GM23248 (cell line): ENCODE measurements at regions not wholly inside any gene's neighbourhood (a gene's known extent, or its start where the extent isn't known, plus 50 kb on each side); places are given as distances from the start of the nearest gene placed in this dataset.

Experiments
- DNase-seq: peaks from one replicate; pipeline ENCODE4 v3.0.0-alpha.2; 2015
- H2AFZ ChIP-seq: fragments of 200-600 bp; sonication (generic); 2 replicates; pipeline ENCODE4 v1.6.1; 2016; ENCODE audit warnings: antibody characterized with exemption
- H3F3A ChIP-seq: fragments of 200-600 bp; sonication (generic); 2 replicates; pipeline ENCODE4 v1.6.1; 2016; ENCODE audit warnings: mild to moderate bottlenecking, antibody characterized with exemption, mixed run types; ENCODE audit not compliant: insufficient read depth
- H3K27ac ChIP-seq: fragments of 200-600 bp; sonication (generic); 2 replicates; pipeline ENCODE4 v1.5.1; 2016; ENCODE audit warnings: mild to moderate bottlenecking
- H3K27me3 ChIP-seq: fragments of 200-600 bp; sonication (generic); replicated peaks from 2 replicates; pipeline ENCODE4 v1.6.1; 2016; ENCODE audit warnings: mild to moderate bottlenecking; ENCODE audit not compliant: insufficient read depth
- H3K36me3 ChIP-seq: fragments of 200-600 bp; sonication (generic); 2 replicates; pipeline ENCODE4 v1.6.1; 2016; ENCODE audit warnings: low read depth, mild to moderate bottlenecking
- H3K4me1 ChIP-seq: fragments of 200-600 bp; sonication (generic); 2 replicates; pipeline ENCODE4 v1.6.1; 2016; ENCODE audit warnings: mild to moderate bottlenecking; ENCODE audit not compliant: insufficient read depth
- H3K4me2 ChIP-seq: fragments of 200-600 bp; sonication (generic); one replicate; pipeline ENCODE4 v1.6.1; 2016; ENCODE audit warnings: mild to moderate bottlenecking; ENCODE audit not compliant: unreplicated experiment
- H3K4me3 ChIP-seq: fragments of 200-600 bp; sonication (generic); 2 replicates; pipeline ENCODE4 v1.5.1; 2016; ENCODE audit warnings: mild to moderate bottlenecking
- H3K79me2 ChIP-seq: fragments of 200-600 bp; sonication (generic); 2 replicates; pipeline ENCODE4 v1.6.1; 2016; ENCODE audit warnings: mild to moderate bottlenecking; ENCODE audit not compliant: insufficient read depth
- H3K9ac ChIP-seq: fragments of 200-600 bp; sonication (generic); 2 replicates; pipeline ENCODE4 v1.6.1; 2016; ENCODE audit warnings: mild to moderate bottlenecking
- H3K9me2 ChIP-seq: fragments of 200-600 bp; sonication (generic); 2 replicates; pipeline ENCODE4 v1.6.1; 2016; ENCODE audit warnings: mixed run types, mild to moderate bottlenecking, moderate library complexity; ENCODE audit not compliant: insufficient read depth
- H3K9me3 ChIP-seq: fragments of 200-600 bp; sonication (generic); one replicate; pipeline ENCODE4 v1.6.1; 2017; ENCODE audit warnings: low read depth
- H4K20me1 ChIP-seq: fragments of 200-600 bp; sonication (generic); 2 replicates; pipeline ENCODE4 v1.6.0; 2016; ENCODE audit not compliant: insufficient read depth
- EZH2 ChIP-seq: fragments of 200-600 bp; sonication (generic); IDR thresholded peaks from 2 replicates; pipeline ENCODE4 v1.6.1; 2018; ENCODE audit warnings: antibody characterized with exemption, mild to moderate bottlenecking; ENCODE audit not compliant: insufficient read depth, poor library complexity, severe bottlenecking
- EZH2phosphoT487 ChIP-seq: fragments of 200-600 bp; sonication (generic); IDR thresholded peaks from 2 replicates; pipeline ENCODE4 v1.6.1; 2018; ENCODE audit warnings: antibody characterized with exemption, moderate library complexity, mild to moderate bottlenecking, low read depth; ENCODE audit not compliant: insufficient read depth
- WGBS, 2 experiments: methylation state at CpG; one replicate each; pipeline ENCODE4 v1.1.6; 2015 to 2017; ENCODE audit warnings: low lambda C conversion rate in 2 of 2, low coverage in 1 of 2; ENCODE audit errors: missing lambda C conversion rate in 2 of 2; 5-methylcytosine and 5-hydroxymethylcytosine counted together
- in situ Hi-C: fragments of 300-500 bp; cut with MboI; formaldehyde crosslinking; loops from 2 replicates; pipeline ENCODE4 v1.15.0; 2020

GRCh38 chrX:106300239-106300638 is 132.1 kb downstream of the PWWP3B start:
- H3K9me2 ChIP-seq = no peaks in the 10 kb centered on the region
- no peak for DNase-seq
- no peaks in the 10 kb centered on the region for H3K36me3 ChIP-seq
- H3K4me1 ChIP-seq = no peaks in the 10 kb centered on the region
- no peak overlapping the region for H3K4me2 ChIP-seq
- in situ Hi-C loops = no loop called here
- no peaks in the 10 kb centered on the region for H3F3A ChIP-seq
- H3K79me2 ChIP-seq = no peaks in the 10 kb centered on the region
- no peak overlapping the region for H2AFZ ChIP-seq
- no peak overlapping the region for H3K9ac ChIP-seq
- H3K27me3 ChIP-seq = no peaks in the 10 kb centered on the region
- no peaks in the 10 kb centered on the region for H3K9me3 ChIP-seq
- H4K20me1 ChIP-seq = no peaks in the 10 kb centered on the region
- TF ChIP-seq EZH2 = no peak
- TF ChIP-seq EZH2phosphoT487 = no peak
- no peak overlapping the region for H3K4me3 ChIP-seq
- H3K27ac ChIP-seq = no peak overlapping the region
- 0% methylated on average over 2 of the region's 2 CpGs for WGBS, 2 experiments

DNA sequence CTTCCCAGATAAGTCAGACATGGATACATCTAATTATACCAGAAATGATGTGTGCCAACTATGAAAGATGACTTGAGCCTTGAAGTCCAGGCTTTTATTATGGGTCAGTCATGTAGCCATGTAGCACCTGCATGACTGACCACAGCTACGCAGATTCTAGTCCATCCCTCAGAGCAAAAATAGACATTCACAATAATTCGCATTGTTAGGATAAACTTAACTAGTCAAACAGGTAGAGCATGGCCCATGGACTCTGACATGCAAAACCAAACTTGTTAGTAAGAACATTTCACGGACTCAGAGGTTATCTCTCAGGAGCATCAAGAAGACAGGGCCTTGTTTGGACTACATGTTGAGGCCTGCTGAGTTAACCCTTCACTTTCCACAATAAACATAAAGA is 132.6 kb downstream of the PWWP3B start:
- TF ChIP-seq EZH2 (no peak), EZH2phosphoT487 (no peak)
- no peak overlapping the region for H3K4me3 ChIP-seq
- no peak overlapping the region for H3K9ac ChIP-seq
- no peaks in the 10 kb centered on the region for H3K9me3 ChIP-seq
- no peaks in the 10 kb centered on the region for H3K79me2 ChIP-seq
- no peak overlapping the region for H3K4me2 ChIP-seq
- no peaks in the 10 kb centered on the region for H3K4me1 ChIP-seq
- H3K36me3 ChIP-seq = no peaks in the 10 kb centered on the region
- 29 to 46% methylated on average over 3 of the region's 3 CpGs for WGBS, 2 experiments
- no peaks in the 10 kb centered on the region for H3K9me2 ChIP-seq
- H3K27me3 ChIP-seq = no peaks in the 10 kb centered on the region
- H3K27ac ChIP-seq = no peak overlapping the region
- no peak for DNase-seq
- H2AFZ ChIP-seq = no peak overlapping the region
- H4K20me1 ChIP-seq = no peaks in the 10 kb centered on the region
- no peaks in the 10 kb centered on the region for H3F3A ChIP-seq
- in situ Hi-C loops = no loop called here

DNA sequence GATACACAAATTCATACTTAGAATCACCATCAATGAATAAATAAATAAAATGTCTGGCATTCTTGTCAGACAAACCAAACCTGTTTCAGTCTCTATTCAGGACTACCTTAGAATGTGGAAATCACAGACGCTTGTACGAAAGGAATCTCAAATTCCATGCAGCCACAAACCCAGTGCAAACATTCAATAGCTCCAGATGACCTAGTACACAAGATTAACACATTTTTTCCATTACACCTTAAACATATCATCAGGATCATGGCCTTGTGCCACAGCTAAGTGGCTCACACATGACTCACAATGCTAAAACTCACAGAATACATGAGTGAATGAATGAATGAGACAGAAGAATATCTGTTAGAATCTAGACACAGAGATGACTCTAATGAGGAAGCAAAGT is 134.2 kb downstream of the PWWP3B start:
- DNase-seq = no peak
- WGBS, 2 experiments = 29 to 46% methylated on average over 2 of the region's 2 CpGs

GRCh38 chrX:106306391-106306947 is 138.4 kb downstream of the PWWP3B start:
- Histone ChIP-seq H3K4me3 (no peak overlapping the region), H3K4me2 (no peak overlapping the region), H3K9me3 (no peaks in the 10 kb centered on the region), H3F3A (no peaks in the 10 kb centered on the region), H3K36me3 (no peaks in the 10 kb centered on the region), H3K79me2 (no peaks in the 10 kb centered on the region), H3K27ac (no peak overlapping the region), H2AFZ (no peak overlapping the region), H3K4me1 (no peaks in the 10 kb centered on the region), H3K9me2 (no peaks in the 10 kb centered on the region), H3K9ac (no peak overlapping the region), H4K20me1 (no peaks in the 10 kb centered on the region), H3K27me3 (no peaks in the 10 kb centered on the region)
- WGBS, 2 experiments = 50 to 68% methylated on average over 7 of the region's 7 CpGs
- in situ Hi-C loops = no loop called here
- no peak for DNase-seq
- TF ChIP-seq EZH2 (no peak), EZH2phosphoT487 (no peak)

More for the DNA sequence above, 134.2 kb downstream of the PWWP3B start:
- Histone ChIP-seq H3K9me3 (no peaks in the 10 kb centered on the region), H3K27ac (no peak overlapping the region), H4K20me1 (no peaks in the 10 kb centered on the region), H3K9ac (no peak overlapping the region), H3K36me3 (no peaks in the 10 kb centered on the region), H3K27me3 (no peaks in the 10 kb centered on the region), H2AFZ (no peak overlapping the region), H3K79me2 (no peaks in the 10 kb centered on the region), H3F3A (no peaks in the 10 kb centered on the region), H3K4me3 (no peak overlapping the region), H3K4me2 (no peak overlapping the region), H3K9me2 (no peaks in the 10 kb centered on the region), H3K4me1 (no peaks in the 10 kb centered on the region)
- no peak for TF ChIP-seq EZH2
- no peak for TF ChIP-seq EZH2phosphoT487
- in situ Hi-C loops = no loop called here

GRCh38 chrX:106323357-106323756 is 155.3 kb downstream of the PWWP3B start:
- in situ Hi-C loops = no loop called here
- H3K27me3 ChIP-seq = no peaks in the 10 kb centered on the region
- no peaks in the 10 kb centered on the region for H3K9me2 ChIP-seq
- no peak overlapping the region for H3K9ac ChIP-seq
- DNase-seq = no peak
- H3K79me2 ChIP-seq = no peaks in the 10 kb centered on the region
- H3K9me3 ChIP-seq = no peaks in the 10 kb centered on the region
- H3K4me1 ChIP-seq = no peaks in the 10 kb centered on the region
- H4K20me1 ChIP-seq = no peaks in the 10 kb centered on the region
- H3K4me3 ChIP-seq = no peak overlapping the region
- TF ChIP-seq EZH2phosphoT487 = no peak
- no peak for TF ChIP-seq EZH2
- no peak overlapping the region for H3K27ac ChIP-seq
- no peak overlapping the region for H2AFZ ChIP-seq
- H3F3A ChIP-seq = no peaks in the 10 kb centered on the region
- no peak overlapping the region for H3K4me2 ChIP-seq
- no peaks in the 10 kb centered on the region for H3K36me3 ChIP-seq
